NCI-H446 treated with DMSO at 0.1 percent for 48 hours (cell line): ENCODE measurements at regions not wholly inside any gene's neighbourhood (a gene's known extent, or its start where the extent isn't known, plus 50 kb on each side); places are given as distances from the start of the nearest gene placed in this dataset.
"Not testable (repeated sequence)": the region's sequence is repeated elsewhere in the genome, so short reads cannot be mapped to it uniquely, and the experiment has no call there.

Experiments
- DNase-seq: peaks from one replicate; lab custom pipeline; 2025; lab: John Stamatoyannopoulos, UW

GRCh38 chr15:70246623-70247220 lies 149.0 kb upstream of the TLE3 start:
- DNase-seq, result no peak

- DNase-seq, result no peak
Measured at GRCh38 chr15:70245932-70246622, 148.4 kb upstream of the TLE3 start.

DNA sequence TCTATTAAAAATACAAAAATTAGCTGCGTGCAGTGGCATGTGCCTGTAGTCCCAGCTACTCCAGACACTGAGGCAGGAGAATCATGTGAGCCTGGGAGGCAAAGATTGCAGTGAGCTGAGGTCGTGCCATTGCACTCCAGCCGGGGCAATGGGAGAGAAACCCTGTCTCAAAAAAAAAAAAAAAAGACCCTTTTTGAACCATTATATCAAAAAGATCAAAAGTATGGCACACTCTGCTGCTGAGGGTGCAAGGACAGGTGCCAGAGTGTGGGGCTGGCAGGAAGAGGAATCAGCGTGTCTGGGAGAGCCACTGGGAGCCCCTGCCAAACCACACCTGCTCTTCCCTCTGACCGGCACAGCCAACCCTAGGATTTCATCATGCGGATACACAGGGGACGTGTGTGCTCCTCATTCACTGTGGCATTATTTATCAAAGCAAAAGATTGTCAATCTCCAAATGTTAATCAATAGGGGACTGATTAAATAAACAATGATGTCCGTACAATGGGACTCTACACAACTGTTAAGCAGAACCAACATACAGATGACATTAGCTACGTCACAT lies 147.3 kb upstream of the TLE3 start:
- DNase-seq, result no peak

DNA sequence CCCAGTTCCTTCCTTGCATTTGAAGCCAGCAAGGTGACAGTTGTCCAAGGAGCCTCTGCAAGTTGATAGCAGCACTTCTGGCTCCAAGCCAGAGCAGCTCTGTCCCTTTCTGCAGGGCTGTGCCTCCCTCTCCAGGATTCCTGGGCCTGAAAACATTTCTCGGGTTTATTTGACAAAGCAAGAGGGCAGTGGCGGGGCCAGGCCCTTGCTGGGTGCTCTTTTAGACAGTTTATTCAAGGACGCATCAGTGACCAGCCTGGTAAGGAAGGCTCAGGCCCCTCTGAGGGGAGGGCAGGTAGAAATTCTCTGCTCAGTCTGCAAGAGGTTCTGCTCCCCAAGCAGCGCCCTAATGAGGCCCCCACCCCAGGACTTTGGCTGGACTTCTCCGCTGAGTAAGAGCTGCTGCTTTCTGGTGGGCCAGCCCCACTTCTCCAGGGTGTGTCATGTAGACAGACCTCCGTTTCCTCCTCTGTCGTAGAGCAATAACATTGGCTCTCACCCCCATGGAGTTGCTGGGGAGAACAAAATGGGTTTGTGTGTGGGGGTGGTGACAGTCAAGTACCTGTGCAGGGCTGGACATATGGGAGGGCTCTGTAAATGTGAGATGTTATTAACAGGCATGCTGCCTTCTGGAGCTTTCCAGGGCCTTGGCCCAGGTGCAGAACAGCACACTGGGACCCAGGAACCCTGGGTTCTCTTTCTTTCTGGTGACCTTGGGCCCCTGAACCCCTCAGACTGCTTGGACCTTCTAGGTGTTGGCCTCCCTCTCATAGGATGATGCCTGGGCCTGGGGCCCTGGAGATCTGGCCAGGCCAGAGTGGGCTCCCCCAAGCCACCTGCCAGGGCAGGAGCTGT lies 146.2 kb upstream of the TLE3 start:
- no peak for DNase-seq

GRCh38 chr15:70242951-70243685 lies 145.4 kb upstream of the TLE3 start:
- DNase-seq, result no peak

DNA sequence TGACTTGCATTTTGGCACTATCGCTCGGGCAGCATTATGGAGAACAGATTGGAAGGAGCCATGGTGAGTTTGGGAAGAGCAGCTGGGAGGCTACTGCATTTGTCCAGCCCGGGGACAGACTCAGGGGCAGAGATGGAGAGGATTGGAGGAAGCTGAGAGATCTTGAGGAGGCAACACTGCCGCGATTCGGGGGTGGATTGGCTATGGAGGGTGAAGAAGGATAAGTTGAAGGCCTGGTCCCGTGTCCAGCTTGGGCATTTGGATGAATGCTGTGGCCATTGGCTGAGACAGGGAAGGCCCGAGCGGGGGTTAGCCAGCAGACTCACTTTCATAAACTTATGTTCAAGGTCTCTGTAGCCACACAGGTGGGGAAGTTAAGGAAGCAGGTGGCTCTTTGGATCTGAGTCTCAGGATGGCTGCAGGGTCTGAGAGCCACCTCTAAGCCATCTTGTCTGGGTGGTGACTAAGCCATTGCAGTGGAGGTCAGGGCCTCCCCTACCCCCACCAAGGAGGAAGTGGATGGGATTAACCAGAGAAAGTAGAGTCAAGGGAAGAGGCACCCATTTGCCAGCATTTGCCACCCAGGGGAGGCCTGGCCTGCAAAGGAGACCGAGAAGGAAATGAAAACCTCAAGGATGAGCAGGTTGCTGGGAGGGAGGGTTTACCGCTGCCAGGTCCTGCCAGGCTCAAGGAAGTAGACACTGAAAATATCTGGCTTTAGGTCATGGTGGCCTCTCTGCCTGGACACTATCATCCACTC lies 144.0 kb upstream of the TLE3 start:
- DNase-seq, result no peak

GRCh38 chr15:70240820-70241430 lies 143.2 kb upstream of the TLE3 start:
- DNase-seq, result no peak

- no peak for DNase-seq
Measured at GRCh38 chr15:70240082-70240481, 142.4 kb upstream of the TLE3 start.

DNA sequence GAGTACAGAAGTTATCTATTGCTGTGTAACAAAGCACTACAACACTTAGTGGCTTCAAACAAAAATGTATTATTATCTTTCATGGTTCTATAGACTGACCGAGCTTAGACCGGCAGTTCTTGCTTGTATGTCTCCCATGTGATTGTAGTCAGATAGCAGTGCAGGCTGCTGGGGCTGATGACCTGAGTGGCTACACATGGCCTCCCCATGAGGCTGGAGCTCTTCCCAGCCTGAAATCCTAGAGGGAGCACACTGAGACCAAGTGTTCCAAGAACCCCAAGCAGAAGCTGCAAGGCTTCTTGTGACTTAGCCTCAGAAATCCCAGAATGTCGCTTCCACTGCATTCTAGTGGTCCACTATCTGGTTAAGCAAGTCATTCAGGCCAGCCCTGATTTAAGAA lies 141.2 kb upstream of the TLE3 start:
- DNase-seq, result no peak

GRCh38 chr15:70237626-70238025 lies 139.9 kb upstream of the TLE3 start:
- DNase-seq, result no peak

DNA sequence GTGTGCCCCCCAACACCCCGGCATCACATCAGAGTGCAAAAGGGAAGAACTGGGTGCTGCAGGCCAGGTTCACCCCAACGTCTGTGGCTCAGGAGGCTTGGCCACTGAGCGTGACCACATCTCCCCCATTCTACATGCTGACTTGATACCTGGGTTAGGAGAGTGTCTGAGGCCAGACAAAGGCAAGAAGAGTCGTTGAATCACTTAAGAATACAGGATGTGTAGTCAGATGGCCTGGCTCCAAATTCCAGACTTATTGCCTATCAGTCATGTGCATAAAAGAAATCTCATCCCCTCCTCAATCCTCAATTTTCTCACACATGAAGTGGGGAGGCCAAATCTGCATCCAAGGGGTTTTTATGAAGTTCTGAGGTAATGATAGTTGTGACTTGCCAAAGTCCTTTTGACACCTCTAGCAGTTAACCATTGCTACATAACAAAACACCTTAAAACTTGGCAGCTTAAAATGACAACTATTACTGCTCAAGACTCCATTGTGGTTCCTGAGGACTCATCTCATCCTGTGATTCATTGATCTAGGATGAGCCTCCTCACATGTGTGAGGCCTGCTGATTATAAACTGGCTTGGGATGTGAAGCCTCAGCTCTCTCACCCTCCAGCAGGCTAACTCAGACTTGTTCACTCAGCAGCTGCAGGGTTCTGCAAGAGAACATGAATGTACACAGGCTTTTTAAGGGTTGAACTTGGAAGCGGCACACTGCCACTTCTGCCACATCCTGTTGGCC lies 138.8 kb upstream of the TLE3 start:
- DNase-seq, result no peak

GRCh38 chr15:70235347-70235746 lies 137.6 kb upstream of the TLE3 start:
- no peak for DNase-seq

DNA sequence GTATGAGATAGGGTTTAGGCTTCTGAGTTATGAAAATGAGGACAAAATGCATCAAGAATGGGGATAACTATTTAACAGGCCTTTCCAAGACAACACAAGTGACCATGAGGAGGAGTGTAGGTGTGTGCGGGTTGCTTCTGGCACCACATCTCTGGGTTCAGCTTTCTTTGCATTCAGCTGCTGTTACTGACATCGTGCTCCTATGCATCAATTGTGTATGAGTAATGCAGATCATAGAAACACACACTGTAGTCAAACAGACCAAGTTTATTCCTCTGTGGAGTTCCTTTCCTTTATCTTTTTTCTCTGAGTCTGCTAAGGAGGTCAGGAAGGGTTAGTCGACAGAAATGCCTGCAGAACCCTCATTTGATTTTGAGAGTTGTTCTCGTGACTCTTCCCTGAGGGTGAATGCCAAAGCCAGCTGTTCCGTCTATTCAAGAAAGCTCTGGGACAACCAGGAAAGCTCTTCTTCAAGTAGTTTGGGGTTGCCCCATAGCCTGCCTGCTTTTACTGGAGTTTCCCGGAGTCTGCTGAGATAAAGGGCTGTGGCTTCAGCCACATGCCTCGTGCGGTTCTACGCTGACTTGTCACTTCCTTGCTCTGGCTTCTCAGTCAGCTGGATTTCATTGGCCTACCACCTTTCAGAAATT lies 136.7 kb upstream of the TLE3 start:
- no peak for DNase-seq

DNA sequence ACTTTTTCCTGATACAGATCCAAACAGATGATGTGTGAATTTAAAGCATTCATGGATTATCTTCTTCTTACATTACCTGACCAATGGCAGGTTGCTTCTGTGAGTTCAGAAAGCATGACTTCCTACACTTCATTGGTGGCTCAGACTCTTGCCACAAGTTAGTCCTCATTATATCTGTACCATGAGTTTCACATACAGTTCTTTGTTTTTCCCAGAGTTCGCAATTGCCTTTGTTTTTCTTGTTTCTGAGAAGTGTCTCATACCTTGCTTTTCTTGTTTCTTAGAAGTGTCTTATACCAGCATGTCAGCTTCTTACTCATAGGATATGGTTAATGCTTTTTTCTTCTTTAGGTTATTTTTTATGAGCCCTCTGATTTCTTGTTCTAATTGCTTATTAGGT lies 133.8 kb upstream of the TLE3 start:
- DNase-seq, result no peak

DNA sequence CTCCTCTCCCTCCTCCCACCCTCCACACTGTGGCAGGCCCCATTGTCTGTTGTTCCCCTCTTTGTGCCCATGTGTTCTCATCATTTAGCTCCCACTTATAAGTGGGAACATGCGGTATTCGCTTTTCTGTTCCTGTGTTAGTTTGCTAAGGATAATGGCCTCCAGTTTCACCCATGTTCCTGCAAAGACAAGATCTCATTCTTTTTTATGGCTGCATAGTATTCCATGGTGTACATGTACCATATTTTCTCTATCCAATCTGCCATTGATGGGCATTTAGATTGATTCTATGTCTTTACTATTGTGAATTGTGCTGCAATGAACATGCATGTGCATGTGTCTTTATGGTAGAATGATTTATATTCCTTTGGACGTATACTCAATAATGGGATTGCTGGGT lies 130.2 kb upstream of the TLE3 start:
- DNase-seq, result not testable (repeated sequence)

DNA sequence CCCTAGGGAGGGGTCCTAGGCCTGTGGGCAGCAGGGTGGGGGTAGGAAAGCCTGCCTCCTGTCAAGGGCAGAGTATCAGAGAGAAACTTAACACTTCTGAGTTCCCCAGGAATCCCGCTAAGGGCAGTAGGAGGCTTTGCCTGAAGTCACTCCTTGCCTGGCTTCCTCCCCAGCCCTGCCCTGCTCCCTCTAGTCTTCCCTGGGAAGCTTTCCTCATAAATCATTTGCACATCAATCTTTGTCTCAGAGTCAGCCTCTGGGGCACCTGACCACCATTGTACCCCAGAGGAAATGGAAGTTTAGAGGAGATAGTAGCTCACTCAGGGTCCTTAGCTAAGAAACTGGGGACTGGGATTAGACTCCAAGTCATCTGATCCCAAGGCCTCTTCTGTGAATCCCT lies 129.4 kb upstream of the TLE3 start:
- no peak for DNase-seq

- no peak for DNase-seq
Measured at GRCh38 chr15:70226337-70226980, 128.7 kb upstream of the TLE3 start.

- no peak for DNase-seq
Measured at GRCh38 chr15:70225416-70225815, 127.7 kb upstream of the TLE3 start.

DNA sequence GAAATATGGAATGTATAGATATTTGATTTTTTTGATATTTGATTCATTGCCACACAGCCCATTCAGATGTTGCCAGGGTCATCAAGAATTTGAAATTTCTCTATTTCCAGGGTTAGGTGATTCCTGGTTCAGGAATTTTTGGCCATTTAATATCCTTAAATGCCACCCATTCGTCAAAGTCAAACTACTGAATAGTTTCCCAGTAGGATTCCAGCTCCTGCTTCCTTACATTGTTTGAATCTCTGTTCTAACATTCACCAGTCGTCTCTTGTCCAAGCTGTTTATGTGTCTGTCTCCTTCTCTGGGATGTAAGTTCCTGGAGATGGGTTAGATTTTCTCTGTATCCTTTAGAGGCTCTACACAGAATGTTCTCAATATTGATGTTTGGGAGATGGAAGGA lies 124.9 kb upstream of the TLE3 start:
- DNase-seq, result no peak
